Duodenal mucosa (tissue), 2 donors: ENCODE measurements at regions not wholly inside any gene's neighbourhood (a gene's known extent, or its start where the extent isn't known, plus 50 kb on each side); places are given as distances from the start of the nearest gene placed in this dataset.

Source experiments
- H3K27ac ChIP-seq: one replicate; pipeline ENCODE4 v1.7.0; 2013; ENCODE audit warnings: low read depth, low read length
- H3K27me3 ChIP-seq, 2 donors: one replicate each; pipeline ENCODE4 v1.7.0; 2013; ENCODE audit warnings: low read length in 2 of 2, control low read depth in 1 of 2; ENCODE audit not compliant: insufficient read depth in 2 of 2, control insufficient read depth in 1 of 2
- H3K36me3 ChIP-seq, 2 donors: one replicate each; pipeline ENCODE4 v1.7.0; 2013; ENCODE audit warnings: low read length in 2 of 2, control low read depth in 1 of 2; ENCODE audit not compliant: insufficient read depth in 2 of 2, control insufficient read depth in 1 of 2
- H3K4me1 ChIP-seq, 2 donors: one replicate each; pipeline ENCODE4 v1.7.0; 2013; ENCODE audit warnings: low read length in 2 of 2, control low read depth in 1 of 2; ENCODE audit not compliant: insufficient read depth in 2 of 2, control insufficient read depth in 1 of 2
- H3K4me3 ChIP-seq, 2 donors: one replicate each; pipeline ENCODE4 v1.7.0; 2013; ENCODE audit warnings: low read length in 2 of 2, low read depth in 1 of 2
- H3K9ac ChIP-seq, 2 donors: one replicate each; pipeline ENCODE4 v1.7.0; 2013; ENCODE audit warnings: low read length in 2 of 2, low read depth in 1 of 2
- H3K9me3 ChIP-seq, 2 donors: one replicate each; pipeline ENCODE4 v1.7.0; 2013; ENCODE audit warnings: low read length in 2 of 2, control low read depth in 1 of 2; ENCODE audit not compliant: control insufficient read depth in 1 of 2

DNA sequence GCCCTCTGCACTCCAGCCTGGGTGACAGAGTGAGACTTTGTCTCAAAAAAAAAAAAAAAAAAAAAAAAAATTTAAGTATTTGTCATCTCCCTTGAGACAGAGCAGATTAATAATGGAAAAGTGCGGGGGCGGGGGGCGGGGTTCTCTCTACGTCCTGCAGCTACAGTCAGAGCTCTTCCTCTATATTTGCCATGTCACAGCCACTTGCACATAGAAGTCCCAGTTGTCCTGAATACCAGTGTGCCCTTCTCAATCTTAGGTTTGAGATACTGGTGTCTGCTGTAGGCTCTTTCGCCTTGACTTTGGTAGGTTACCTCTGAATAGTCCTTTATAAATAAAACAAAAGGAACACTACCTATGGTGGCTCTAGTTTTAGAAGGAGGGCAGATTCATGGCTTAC lies 237.8 kb upstream of the PGRMC2 start:
- peaks cover 0 to 11% of the 10 kb centered on the region in 2 donors for H3K4me1 ChIP-seq
- no peaks in the 10 kb centered on the region for H3K36me3 ChIP-seq
- no peak overlapping the region for H3K4me3 ChIP-seq
- H3K27me3 ChIP-seq = no peaks in the 10 kb centered on the region
- no peak overlapping the region for H3K9ac ChIP-seq
- no peaks in the 10 kb centered on the region for H3K9me3 ChIP-seq
- no peak overlapping the region for H3K27ac ChIP-seq

DNA sequence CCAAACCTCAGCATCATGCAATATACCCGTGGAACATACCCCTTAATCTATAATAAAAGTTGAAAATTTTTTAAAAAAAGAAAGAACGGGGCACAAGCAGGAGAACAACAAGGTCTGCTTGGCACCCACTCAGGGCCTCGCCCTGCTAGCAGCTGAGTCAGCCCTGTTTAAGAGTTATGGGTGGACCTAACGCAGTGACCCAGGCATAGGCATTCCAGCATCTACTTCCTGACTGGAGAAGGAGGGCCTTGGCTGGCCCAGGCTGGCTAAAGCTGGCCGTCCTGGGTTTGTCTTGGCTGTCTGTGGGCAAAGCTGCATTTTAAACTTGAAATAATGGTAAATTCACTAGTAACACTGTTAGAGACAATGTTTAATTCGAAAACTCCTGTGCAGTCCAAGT lies 236.7 kb upstream of the PGRMC2 start:
- Histone ChIP-seq H3K9me3 (no peaks in the 10 kb centered on the region), H3K9ac (no peak overlapping the region), H3K4me3 (no peak overlapping the region), H3K27ac (no peak overlapping the region), H3K4me1 (peaks cover 0 to 11% of the 10 kb centered on the region in 2 donors), H3K36me3 (no peaks in the 10 kb centered on the region), H3K27me3 (no peaks in the 10 kb centered on the region)

DNA sequence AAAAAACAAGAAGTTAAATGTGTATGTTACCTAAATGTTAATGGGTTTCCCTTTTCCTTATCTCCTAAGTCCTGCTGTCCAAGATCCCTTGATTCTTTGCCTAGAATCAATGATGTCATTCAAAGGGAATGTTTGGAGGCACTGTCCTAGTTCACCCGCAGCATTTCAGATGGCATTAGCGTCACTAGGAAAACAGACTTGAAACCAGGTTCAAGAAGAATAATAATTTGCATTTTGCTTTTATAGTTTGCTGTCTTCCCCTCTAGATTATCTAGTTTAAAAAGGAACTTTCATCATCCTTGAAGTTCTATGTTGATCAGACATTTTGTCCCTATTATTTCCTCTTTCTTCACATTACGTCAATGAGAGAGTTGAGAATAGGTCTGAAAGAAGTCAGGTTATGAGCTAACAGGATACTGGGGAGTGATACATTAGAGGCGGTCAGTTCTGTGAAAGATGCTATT lies 234.1 kb upstream of the PGRMC2 start:
- no peaks in the 10 kb centered on the region for H3K27me3 ChIP-seq
- H3K4me3 ChIP-seq = no peak overlapping the region
- no peak overlapping the region for H3K9ac ChIP-seq
- H3K36me3 ChIP-seq = no peaks in the 10 kb centered on the region
- no peaks in the 10 kb centered on the region for H3K9me3 ChIP-seq
- H3K4me1 ChIP-seq = peaks cover 10 to 22% of the 10 kb centered on the region in 2 donors
- no peak overlapping the region for H3K27ac ChIP-seq

DNA sequence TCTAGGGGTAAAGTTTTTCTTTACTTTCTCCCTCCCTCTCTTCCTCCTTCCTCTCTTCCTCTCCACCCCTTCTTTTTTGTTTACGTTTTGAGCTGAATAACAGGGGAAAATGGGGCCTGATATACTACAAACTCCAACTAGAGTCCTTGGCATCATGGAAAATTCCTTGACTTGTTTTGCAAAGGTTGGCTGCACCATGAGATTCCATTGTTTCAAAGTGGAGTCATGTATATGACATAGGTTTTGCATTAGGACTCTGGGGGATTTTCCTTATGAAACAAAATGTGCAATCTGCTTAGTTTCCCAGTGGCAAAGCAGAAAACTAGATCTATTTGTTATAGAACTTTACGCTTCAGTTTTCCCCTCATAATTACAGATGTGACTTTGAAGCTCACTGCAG lies 233.5 kb upstream of the PGRMC2 start:
- H3K9me3 ChIP-seq = no peaks in the 10 kb centered on the region
- H3K27me3 ChIP-seq = no peaks in the 10 kb centered on the region
- H3K27ac ChIP-seq = no peak overlapping the region
- H3K36me3 ChIP-seq = no peaks in the 10 kb centered on the region
- H3K9ac ChIP-seq = no peak overlapping the region
- H3K4me3 ChIP-seq = no peak overlapping the region
- H3K4me1 ChIP-seq = peaks cover 10 to 22% of the 10 kb centered on the region in 2 donors

DNA sequence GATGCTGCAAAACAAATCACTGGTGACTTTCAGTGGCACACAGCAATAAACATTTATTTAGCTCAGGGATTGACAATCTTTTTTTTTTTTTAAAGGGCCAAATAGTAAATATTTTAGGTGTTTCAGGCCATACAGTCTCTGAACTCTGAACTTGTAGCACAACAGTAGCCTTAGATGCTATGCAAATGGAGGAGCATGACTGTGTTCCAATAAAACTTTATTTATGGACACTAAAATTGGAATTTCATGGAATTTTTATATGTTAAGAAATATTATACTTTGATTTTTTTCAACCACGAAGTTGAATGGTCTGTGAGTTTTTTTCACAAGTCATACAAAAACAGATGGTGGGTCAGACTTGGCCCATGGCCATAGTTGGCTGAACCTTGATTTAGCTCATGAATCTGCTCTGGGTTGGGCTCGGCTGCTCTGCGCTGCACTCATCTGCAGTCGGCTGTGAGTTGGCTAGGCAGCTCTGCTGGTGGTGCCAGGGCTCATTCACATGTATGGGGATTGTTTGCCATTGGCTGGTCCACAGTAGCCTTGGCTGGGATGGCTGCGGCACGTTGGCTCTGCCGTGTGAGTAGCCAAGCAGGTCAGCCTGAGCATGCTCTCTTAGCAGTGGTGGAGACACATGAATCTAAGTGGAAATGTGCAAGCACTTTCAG lies 231.7 kb upstream of the PGRMC2 start:
- Histone ChIP-seq H3K36me3 (no peaks in the 10 kb centered on the region), H3K27me3 (no peaks in the 10 kb centered on the region), H3K9me3 (no peaks in the 10 kb centered on the region), H3K27ac (no peak overlapping the region), H3K4me3 (no peak overlapping the region), H3K9ac (no peak overlapping the region), H3K4me1 (peaks cover 10 to 12% of the 10 kb centered on the region in 2 donors)

DNA sequence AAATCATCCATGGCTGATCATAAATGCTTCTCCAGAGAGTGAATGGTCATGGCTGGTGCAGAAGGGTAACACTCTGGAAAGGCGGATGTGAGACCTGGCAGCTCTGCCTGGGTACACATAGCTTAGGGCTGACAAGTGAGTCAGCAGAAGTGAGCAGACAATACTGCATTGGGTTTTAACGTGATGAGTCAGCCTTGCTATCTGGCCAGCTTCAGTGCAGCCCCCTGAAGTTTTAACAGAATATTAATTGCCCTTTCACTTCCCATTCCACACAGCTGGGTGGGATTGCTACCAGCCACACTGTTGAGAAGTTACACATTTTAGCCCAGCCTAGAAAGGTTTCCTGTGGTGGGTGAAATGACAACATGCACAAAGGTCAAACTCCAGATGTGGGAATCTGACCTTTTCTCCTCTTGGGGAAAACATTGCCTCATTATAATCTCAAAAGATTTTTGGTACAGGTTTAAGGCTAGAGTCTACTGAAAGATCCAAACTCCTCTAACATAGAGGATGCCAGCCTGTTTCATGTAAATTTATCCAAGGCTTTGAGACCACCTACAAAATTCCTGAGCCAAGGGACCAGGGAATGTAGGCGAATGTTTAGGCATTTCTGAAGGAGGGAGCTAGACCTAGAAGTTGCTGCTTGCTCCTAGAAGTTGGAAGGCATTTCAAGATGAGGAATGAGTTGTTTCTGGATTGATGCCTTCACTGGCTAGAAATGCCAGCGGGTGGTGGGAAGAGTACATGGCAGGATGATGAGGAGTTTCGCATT lies 230.3 kb upstream of the PGRMC2 start:
- peaks cover 10 to 11% of the 10 kb centered on the region in 2 donors for H3K4me1 ChIP-seq
- H3K4me3 ChIP-seq = no peak overlapping the region
- H3K9ac ChIP-seq = no peak overlapping the region
- H3K9me3 ChIP-seq = no peaks in the 10 kb centered on the region
- no peak overlapping the region for H3K27ac ChIP-seq
- no peaks in the 10 kb centered on the region for H3K36me3 ChIP-seq
- H3K27me3 ChIP-seq = no peaks in the 10 kb centered on the region

DNA sequence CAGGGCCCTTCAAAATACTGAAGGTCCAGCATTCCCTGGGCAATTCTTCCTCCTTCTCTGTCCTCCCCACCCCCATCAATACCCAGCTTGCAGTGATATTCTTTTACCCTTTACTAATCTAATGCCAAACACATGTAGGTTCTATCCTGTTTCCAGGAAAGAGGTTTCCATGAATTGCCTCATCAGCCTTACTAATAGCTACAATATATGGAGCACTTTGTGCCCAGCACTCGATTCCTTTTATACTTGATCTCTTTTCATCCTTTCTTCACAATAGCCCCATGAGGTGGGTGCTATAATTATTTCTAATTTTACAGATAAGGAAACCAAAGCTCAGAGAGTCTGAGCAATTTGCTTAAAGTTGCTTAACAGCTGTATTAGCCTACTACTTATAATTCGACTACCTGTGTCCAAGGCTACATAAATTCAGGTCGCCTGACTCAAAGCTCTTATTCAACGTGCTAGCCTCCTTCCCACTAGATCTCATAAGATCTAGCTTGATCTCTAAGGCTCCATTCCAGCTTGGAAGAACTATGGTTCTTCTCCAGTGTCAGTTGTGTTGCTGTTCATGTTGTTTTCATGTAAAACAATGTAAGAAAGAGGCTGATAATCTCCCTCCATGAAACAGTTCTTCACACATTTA lies 229.6 kb upstream of the PGRMC2 start:
- Histone ChIP-seq H3K9me3 (no peaks in the 10 kb centered on the region), H3K4me1 (peaks cover 10 to 11% of the 10 kb centered on the region in 2 donors), H3K4me3 (no peak overlapping the region), H3K36me3 (no peaks in the 10 kb centered on the region), H3K27ac (no peak overlapping the region), H3K27me3 (no peaks in the 10 kb centered on the region), H3K9ac (no peak overlapping the region)

DNA sequence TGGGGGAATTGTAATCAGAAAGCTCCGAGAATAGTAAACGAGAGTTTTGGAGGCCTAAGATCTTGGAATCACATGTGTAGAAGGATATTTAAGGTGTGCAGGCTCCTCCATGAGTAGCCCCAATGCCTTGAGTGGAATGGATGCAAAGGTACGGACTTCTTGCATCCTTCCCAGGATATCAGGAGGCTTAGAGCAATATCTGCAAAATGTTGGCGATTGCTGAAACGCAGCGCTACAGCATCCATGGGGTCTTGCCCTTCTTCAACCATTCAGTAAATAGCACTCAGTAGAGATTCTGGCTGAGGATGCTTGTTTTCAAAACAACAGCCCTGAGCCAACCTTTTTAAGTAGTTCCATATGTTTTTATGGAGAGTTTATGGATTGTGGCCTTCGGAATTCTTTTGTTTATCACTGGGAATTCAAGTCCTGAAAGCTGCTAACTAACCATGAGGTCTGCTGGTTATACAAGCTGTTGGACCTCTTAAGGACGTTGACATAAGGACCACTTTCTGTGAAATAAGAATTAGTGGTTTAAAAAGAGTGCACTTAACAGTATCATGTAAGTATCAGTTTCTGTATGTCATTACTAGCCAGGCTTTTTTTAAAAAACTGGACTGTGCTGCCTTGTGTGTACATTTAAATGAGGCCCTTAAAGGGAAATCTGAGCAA lies 228.8 kb upstream of the PGRMC2 start:
- H3K27ac ChIP-seq = no peak overlapping the region

DNA sequence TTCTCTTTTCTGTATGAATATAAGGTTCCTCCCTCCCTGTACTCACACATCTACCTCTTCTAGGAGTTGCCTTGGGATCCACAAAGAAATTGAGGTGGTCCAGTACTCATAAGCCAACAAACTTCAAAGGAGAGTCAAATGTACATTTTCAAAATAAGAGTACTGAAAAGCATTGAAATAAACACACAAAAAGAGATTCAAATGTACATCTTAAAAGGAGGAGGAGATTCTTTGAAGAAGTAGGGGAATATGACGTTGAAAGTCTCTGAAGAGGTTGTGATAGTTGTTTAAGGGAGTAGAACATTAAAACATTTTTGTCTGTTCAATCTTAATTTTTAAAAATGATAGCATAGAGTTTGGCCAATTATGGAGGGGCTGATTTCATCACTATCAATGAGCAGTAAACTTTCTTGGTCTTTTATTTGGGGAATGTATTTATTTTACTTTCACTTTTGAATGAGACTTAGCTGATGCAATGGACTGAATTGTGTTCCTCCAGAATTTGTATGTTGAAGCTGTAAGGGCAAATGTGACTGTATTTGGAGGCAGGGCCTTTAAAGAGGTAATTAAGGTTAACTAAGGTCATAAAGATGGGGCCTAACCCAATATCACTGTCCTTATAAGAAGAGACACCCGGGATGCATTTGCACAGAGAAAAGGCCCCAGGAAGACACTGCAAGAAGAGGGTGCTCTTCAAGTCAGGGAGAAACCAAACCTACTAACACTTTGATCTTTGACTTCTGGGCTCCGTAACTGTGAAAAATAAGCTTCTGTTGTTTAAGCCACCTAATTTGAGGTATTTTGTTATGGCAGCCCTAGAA lies 226.3 kb upstream of the PGRMC2 start:
- peaks cover 10 to 11% of the 10 kb centered on the region in 2 donors for H3K4me1 ChIP-seq
- no peak overlapping the region for H3K27ac ChIP-seq
- H3K36me3 ChIP-seq = no peaks in the 10 kb centered on the region
- H3K9ac ChIP-seq = no peak overlapping the region
- H3K27me3 ChIP-seq = no peaks in the 10 kb centered on the region
- H3K9me3 ChIP-seq = no peaks in the 10 kb centered on the region
- H3K4me3 ChIP-seq = no peak overlapping the region

More for the DNA sequence above, 228.8 kb upstream of the PGRMC2 start:
- Histone ChIP-seq H3K9ac (no peak overlapping the region), H3K36me3 (no peaks in the 10 kb centered on the region), H3K4me3 (no peak overlapping the region), H3K27me3 (no peaks in the 10 kb centered on the region), H3K9me3 (no peaks in the 10 kb centered on the region), H3K4me1 (peaks cover 10 to 11% of the 10 kb centered on the region in 2 donors)
